ENCODE measurements at regions not wholly inside any gene's neighbourhood (a gene's known extent, or its start where the extent isn't known, plus 50 kb on each side); places are given as distances from the start of the nearest gene placed in this dataset.
A peak's percentile ranks its signal among the peaks of the same experiment; 100 is the strongest.

DNA sequence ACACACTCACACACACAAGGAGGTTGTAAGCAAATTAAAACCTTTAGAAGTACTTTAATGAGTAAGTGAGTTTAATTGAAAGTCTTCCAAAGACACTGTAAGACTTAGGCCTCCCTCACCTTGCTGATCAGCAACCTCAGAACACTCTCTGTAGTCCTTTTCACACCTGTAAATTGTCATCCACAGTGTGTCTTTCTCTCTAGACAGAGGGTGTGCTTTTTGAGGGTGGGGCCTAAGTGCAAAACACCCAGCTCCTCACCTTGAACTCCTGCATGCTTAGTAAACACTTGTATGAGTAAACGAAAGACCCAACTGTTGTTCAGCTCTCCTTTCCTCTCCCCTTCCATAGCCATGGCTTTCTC, 183.2 kb upstream of the IL12A start:
- H3K9me3 ChIP-seq (ENCODE audit: control insufficient read depth in 4 of 4, insufficient read depth in 3 of 4, low read length in 3 of 4), result no peaks in the 10 kb centered on the region
- DNase-seq (no peak), ATAC-seq (ENCODE audit: insufficient read depth, low FRiP score) (no peak)
- H3K27ac ChIP-seq (ENCODE audit: low read depth in 1 of 2, low read length in 1 of 2), result no peak overlapping the region
- peaks cover 0 to 15% (median 3%) of the 10 kb centered on the region in 5 donors for H3K4me1 ChIP-seq (ENCODE audit: control insufficient read depth in 5 of 5, insufficient read depth in 5 of 5, low read length in 5 of 5)
- H3K4me3 ChIP-seq, result no peak overlapping the region
- TF ChIP-seq, protein P1, sequence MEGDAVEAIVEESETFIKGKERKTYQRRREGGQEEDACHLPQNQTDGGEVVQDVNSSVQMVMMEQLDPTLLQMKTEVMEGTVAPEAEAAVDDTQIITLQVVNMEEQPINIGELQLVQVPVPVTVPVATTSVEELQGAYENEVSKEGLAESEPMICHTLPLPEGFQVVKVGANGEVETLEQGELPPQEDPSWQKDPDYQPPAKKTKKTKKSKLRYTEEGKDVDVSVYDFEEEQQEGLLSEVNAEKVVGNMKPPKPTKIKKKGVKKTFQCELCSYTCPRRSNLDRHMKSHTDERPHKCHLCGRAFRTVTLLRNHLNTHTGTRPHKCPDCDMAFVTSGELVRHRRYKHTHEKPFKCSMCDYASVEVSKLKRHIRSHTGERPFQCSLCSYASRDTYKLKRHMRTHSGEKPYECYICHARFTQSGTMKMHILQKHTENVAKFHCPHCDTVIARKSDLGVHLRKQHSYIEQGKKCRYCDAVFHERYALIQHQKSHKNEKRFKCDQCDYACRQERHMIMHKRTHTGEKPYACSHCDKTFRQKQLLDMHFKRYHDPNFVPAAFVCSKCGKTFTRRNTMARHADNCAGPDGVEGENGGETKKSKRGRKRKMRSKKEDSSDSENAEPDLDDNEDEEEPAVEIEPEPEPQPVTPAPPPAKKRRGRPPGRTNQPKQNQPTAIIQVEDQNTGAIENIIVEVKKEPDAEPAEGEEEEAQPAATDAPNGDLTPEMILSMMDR (IDR thresholded peaks at IDR 0.05; ENCODE audit: control extremely low read depth, extremely low read depth), result no peak
- peaks cover 0 to 2% (median 0%) of the 10 kb centered on the region in 3 donors for H3K27me3 ChIP-seq (ENCODE audit: control insufficient read depth in 3 of 3, insufficient read depth in 3 of 3, low read length in 2 of 3)
- no peaks in the 10 kb centered on the region for H3K36me3 ChIP-seq (ENCODE audit: control insufficient read depth in 4 of 4, insufficient read depth in 4 of 4, low read length in 4 of 4)
- WGBS, 2 donors, result 79 to 87% methylated on average over 1 of the region's 1 CpG
- H3K9ac ChIP-seq (ENCODE audit: insufficient read depth in 1 of 2, low read length in 2 of 2), result no peak overlapping the region

DNA sequence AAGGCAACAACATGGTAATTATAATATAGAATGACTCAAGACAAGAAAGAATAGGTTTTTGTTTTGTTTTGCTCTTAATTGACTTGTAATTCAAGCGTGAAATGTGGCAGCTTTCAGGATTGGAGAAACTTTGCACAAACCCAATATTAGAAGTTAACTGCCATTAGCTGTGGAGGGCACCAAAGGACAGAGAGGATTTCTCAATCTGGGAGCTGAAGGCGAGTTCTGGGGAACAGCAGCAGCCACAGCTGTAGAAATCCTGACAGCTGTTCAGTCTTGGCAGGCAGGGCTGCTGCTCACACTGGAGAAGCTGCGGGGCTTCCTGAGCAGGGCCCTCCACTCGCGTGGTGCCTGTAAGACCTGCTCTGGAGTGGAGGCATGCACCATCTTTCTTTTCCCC, 182.2 kb upstream of the IL12A start:
- peaks cover 0 to 2% (median 0%) of the 10 kb centered on the region in 3 donors for H3K27me3 ChIP-seq (ENCODE audit: control insufficient read depth in 3 of 3, insufficient read depth in 3 of 3, low read length in 2 of 3)
- no peak overlapping the region for H3K27ac ChIP-seq (ENCODE audit: low read depth in 1 of 2, low read length in 1 of 2)
- no peak overlapping the region for H3K9ac ChIP-seq (ENCODE audit: insufficient read depth in 1 of 2, low read length in 2 of 2)
- WGBS, 2 donors, result 50 to 62% methylated on average over 5 of the region's 5 CpGs
- DNase-seq, result peak; percentile 66 to 86 (median 69)
- H3K4me1 ChIP-seq (ENCODE audit: control insufficient read depth in 5 of 5, insufficient read depth in 5 of 5, low read length in 5 of 5), result peaks cover 0 to 9% (median 3%) of the 10 kb centered on the region in 5 donors
- ATAC-seq (ENCODE audit: insufficient read depth, low FRiP score), result no peak
- H3K4me3 ChIP-seq, result no peak overlapping the region
- TF ChIP-seq, protein P1 (IDR thresholded peaks at IDR 0.05; ENCODE audit: control extremely low read depth, extremely low read depth), result no peak
- H3K36me3 ChIP-seq (ENCODE audit: control insufficient read depth in 4 of 4, insufficient read depth in 4 of 4, low read length in 4 of 4), result no peaks in the 10 kb centered on the region
- no peaks in the 10 kb centered on the region for H3K9me3 ChIP-seq (ENCODE audit: control insufficient read depth in 4 of 4, insufficient read depth in 3 of 4, low read length in 3 of 4)

DNA sequence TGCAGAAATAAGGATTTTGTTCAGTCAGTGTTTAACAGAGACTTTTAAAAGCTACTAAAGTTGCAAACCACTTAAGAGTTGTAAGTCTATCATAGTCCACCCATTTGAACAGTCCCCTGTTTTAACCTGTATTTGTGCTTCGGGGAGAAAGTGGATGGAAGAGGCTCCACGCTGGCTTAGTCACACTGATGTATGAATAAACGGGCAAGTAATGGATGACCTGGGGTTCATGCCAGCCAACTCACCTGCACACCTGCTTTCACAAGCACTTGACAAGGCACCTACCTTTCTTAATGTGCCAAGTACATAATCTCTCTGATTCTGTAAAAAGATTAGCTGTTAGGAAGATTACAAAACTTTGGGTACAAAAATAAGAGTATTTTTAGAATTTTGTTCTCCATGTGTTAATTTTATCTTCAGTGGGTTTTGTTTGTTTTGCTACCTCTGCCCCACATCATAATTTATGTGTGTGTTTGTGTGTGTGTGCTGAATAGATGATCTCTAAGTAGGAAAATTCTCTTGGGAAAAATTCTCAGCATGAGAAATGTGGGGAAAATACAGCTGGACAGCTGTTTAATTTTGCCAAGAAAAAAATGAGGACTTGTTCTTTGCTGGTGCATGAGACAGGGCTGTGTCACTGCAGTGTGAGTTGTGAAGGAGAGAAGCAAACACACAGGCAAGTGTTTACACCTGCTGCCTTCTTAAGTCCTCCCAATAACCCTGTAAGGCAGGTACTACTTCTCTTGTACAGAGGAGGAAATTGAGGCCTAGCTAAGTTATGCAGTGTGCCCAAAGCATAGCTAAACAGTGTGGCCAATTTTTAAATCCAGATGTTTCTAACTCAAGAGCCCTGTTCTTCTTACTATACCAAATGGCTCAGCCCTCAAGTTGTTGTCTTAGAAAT, 181.2 kb upstream of the IL12A start:
- TF ChIP-seq, protein P1 (IDR thresholded peaks at IDR 0.05; ENCODE audit: control extremely low read depth, extremely low read depth), result no peak
- H3K27ac ChIP-seq (ENCODE audit: low read depth in 1 of 2, low read length in 1 of 2), result no peak overlapping the region

More for the DNA sequence above, 181.2 kb upstream of the IL12A start:
- Histone ChIP-seq H3K9me3 (ENCODE audit: control insufficient read depth in 4 of 4, insufficient read depth in 3 of 4, low read length in 3 of 4) (no peaks in the 10 kb centered on the region), H3K9ac (ENCODE audit: insufficient read depth in 1 of 2, low read length in 2 of 2) (no peak overlapping the region), H3K36me3 (ENCODE audit: control insufficient read depth in 4 of 4, insufficient read depth in 4 of 4, low read length in 4 of 4) (no peaks in the 10 kb centered on the region), H3K27me3 (ENCODE audit: control insufficient read depth in 3 of 3, insufficient read depth in 3 of 3, low read length in 2 of 3) (peaks cover 0 to 2% (median 0%) of the 10 kb centered on the region in 3 donors), H3K4me1 (ENCODE audit: control insufficient read depth in 5 of 5, insufficient read depth in 5 of 5, low read length in 5 of 5) (peaks cover 0 to 9% (median 3%) of the 10 kb centered on the region in 5 donors), H3K4me3 (no peak overlapping the region)
- no peak for DNase-seq
- WGBS, 2 donors, result 61 to 90% methylated on average over 3 of the region's 3 CpGs
- no peak for ATAC-seq (ENCODE audit: insufficient read depth, low FRiP score)
